GM18502 (cell line): ENCODE measurements at regions not wholly inside any gene's neighbourhood (a gene's known extent, or its start where the extent isn't known, plus 50 kb on each side); places are given as distances from the start of the nearest gene placed in this dataset.

Experiments
- ATAC-seq: cut with Tn5 transposase; IDR thresholded peaks from one replicate; pipeline ENCODE4 v1.9.1; 2021; ENCODE audit warnings: mild to moderate bottlenecking; ENCODE audit not compliant: unreplicated experiment, poor library complexity

- ATAC-seq = no peak
These were observed 62.7 kb downstream of the NPTX2 start for GRCh38 chr7:98679741-98680140.

DNA sequence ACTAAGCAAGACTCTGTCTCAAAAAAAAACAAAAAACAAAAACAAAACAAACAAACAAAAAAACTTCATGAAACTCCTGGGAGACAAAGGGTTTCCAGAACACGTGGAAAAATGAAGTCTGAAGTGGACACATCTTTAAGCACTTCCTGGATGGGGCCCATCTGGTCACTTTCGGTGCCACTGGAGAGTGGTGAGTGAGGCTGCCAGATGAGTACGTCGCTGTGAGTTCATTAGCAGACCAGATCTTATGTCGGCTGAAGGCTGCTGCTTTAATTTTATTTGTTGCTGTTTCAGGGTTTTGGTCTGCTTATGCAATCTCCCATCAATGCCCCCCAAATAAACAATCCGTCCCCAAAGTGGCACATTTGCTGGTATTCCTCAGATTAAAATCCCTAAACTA, 64.4 kb downstream of the NPTX2 start:
- no peak for ATAC-seq

GRCh38 chr7:98681951-98682350, 64.9 kb downstream of the NPTX2 start:
- ATAC-seq = no peak

DNA sequence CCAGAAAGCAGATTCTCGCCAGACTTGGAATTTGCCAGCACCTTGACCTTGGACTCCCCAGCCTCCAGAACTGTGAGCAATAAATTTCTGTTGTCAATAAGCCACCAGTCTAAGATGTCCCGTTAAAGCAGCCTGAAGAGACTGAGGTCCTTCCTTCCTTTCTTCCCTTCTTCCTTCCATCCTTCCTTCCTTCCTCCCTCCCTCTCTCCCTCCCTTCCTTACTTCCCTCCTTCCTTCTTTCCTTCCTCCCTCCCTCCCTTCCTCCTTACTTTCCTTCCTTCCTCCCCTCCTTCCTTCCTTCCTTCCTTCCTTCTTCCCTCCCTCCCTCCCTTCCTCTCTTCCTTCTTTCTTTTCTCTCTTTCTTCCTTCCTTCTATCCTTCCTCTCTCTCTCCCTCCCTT, 66.4 kb downstream of the NPTX2 start:
- no peak for ATAC-seq

- ATAC-seq = no peak
These were observed 68.5 kb downstream of the NPTX2 start for GRCh38 chr7:98685541-98685940.

DNA sequence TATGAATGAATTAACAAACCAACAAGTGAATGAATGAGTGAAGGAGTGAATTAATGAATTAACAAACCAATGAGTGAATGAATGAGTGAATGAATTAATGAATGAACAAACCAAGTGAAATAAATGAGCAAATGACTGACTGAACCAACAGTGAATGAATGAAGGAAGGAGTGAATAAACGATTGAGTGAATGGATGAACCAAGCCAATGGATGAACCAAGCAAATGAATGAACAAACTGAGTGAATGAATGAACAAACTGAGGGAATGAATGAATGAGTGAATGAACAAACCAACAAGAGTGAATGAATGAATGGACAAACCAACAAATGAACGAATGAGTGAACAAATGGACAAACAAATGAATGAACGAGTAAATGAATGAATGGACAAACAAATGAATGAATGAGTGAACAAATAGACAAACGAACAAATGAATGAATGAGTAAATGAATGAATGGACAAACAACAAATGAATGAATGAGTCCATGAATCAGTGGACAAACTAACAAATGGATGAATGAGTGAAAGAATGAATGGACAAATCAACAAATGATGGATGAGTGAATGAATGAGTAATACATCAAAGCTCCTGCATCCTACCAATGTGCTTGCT, 69.5 kb downstream of the NPTX2 start:
- no peak for ATAC-seq

DNA sequence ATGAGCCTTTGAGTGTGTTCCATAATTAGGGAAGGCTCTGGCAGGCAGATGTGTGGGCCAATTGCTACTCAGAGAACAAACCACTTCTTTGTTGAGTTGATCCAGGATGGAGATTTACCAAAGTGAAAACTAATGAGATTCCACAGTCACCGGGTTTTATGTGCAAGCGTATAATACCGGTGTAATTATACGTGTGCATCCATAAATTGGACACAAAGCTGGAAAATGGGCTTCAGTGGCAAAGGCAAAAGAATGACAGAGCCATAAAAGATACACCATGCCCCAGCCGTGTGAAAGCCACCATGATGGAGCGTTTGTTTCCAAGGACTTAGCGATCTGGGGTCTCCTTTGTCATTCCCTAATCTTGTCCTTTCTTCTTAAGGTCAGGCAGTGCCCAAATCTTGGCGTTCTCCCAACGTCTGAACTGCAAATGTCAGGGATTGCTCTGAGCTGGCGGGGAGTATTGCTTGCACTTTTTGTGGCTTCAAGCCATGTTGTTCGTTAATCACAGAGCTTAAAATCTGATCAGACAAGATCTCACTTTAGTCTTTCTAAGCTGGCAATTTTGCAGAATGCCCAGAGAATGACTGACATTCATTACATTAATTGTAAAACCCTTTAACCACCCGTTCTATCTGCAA, 70.1 kb downstream of the NPTX2 start:
- ATAC-seq = no peak

GRCh38 chr7:98691619-98692018, 74.5 kb downstream of the NPTX2 start:
- no peak for ATAC-seq

DNA sequence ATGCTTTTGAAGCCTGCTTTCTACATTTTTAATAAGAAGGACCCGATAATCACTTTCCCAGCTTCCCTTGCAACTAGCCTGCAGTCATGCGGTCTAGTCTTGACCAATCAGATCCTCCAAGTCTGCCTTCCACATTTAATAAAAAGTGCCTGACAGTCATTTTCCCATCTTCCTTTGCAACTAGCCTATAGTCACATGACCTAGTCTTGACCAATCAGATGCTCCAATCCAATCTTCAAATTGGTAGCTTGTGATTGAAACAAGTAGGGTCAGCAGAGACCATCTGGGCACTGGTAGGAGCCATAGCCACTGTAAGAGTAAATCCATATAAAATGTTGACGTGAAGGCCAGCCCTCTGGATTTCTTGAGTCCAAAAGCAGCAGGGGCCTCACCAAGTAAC, 80.0 kb downstream of the NPTX2 start:
- ATAC-seq = no peak

DNA sequence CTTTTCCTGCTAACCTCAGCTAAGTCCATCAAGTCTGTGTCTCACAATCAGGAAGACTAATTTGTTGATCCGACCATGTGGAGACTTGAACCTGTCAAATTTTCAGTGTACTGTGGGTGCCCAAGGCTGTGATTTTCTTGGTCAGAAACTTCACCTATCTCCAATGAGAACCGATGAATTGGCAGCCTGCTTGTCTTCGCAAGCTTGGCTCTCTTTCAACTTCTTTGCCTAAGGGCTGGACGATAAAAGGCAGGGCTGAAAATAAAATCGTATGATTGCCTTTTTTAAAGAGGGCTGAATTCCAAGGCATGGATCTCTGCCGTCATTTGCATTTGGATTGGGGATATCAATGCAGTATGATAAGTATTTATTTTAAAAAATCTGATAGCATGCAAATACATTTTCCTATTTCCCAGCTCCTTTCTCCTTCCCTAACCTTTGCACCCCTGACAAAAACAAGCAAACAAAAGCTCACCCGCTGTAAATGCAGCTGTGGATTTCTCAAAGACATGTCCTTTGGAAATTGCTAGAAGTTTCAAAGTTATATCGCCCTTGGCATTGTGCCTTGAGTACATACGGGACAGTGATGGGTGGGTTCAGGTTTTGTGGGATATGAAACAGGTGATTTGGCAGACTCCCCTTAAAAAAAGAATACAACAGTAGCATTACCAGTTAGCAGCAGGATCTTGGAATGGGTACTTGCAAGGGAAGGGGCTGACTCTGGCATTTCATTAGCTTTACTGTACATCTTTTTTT, 80.6 kb downstream of the NPTX2 start:
- ATAC-seq = no peak

GRCh38 chr7:98698976-98699375, 81.9 kb downstream of the NPTX2 start:
- ATAC-seq = no peak

DNA sequence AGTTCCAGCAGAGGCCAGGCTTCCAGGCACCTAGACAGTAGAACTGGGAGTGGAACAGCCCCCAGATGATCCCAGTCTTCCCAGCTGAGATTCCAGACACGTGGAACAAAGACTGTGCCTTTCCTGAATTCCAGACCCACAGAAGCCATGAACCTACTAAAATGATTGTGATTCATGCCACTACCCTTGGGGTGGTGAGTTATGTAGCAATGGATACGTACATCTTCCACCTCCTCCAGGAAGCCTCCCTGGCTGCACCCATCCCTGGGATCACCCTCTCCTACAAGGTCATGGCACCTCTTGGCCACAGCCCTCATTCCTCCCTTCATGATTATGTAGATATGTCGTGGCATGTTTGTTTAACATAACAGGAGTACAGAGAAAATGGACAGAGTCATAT, 83.4 kb downstream of the NPTX2 start:
- no peak for ATAC-seq

DNA sequence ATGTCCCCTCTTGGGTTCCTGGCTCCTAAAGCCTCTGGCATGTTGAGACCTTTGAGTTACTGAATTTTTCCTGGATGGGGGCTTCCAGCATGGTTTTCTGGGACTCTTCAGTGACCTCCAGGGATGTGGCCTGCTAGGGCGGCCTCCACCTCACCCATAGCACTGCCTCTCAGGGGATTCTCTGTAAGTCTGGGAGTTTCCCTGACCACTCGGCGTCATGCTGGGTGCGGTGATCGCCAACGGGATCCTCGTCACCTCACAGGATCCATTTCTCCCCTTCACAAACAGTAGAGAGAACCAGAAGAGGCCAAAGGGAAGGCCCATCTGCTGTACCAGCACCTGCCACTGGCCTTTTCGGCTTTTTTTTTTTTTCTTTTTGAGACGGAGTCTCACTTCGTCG, 84.3 kb downstream of the NPTX2 start:
- no peak for ATAC-seq

DNA sequence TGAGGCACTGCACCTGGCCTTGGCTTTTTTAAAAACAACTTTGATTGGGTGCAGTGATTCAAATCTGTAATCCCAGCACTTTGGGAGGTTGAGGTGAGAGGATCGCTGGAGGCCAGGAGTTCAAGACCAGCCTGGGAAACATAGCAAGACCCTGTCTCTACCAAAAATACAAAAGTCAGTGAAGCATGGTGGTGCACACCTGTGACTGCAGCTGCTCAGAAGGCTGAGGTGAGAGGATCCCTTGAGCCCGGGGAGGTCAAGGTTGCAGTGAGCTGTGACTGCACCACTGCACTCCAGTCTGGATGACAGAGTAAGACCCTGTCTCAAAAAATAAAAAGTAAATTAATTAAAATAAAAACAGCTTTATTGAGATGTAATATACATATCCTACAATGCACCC, 84.9 kb downstream of the NPTX2 start:
- ATAC-seq = no peak

- no peak for ATAC-seq
These were observed 86.8 kb downstream of the NPTX2 start for GRCh38 chr7:98703916-98704315.

DNA sequence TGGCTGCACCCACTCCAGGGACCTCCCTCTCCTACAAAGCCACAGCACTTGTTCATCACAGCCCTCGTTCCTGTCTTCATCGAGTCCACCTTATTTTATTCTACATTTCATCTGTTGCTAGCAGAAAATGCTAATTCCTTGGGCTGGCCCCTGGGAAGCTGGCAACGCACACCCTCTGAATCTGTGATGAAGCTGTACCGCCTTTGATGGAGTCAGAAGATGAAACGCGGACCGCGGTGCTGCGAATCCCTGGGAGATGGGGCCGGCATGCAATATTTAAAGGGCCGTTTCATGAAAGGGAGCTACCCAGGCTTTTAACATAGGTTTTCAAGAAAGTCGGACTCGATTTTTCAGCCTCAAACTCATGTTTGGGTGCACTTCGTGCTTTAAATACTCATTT, 88.5 kb downstream of the NPTX2 start:
- no peak for ATAC-seq

GRCh38 chr7:98707076-98707475, 90.0 kb downstream of the NPTX2 start:
- ATAC-seq = no peak

- ATAC-seq = no peak
These were observed 94.9 kb downstream of the NPTX2 start for GRCh38 chr7:98711945-98712344.

DNA sequence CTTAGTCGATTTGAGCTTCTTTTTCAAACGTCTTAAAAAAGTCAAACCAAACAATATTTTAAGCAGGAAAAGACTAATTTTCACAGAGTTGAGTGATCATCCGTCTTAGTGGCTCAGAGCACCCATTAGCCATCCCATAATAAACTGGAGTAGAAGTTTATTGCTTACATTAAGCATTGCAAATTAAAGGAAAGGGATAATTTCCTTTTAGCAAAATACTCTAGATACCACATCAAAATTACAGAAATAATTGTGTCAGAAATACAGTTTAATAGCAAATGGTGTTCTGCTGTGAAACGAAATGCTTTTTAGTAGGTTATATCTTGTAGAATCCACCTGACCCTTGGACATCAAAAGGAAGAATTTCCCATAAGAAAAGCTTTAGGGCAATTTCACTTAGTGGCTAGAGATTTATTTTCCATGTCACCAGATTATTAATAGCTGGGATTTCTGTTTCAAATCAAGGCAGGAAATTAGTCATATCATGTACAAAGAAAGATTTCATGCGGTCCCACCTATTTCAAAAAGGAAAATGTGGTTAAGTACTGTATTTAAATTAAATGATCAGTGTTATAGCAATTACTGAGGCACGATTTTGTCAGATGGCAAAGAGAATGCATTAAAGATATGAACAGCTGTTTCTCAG, 96.2 kb downstream of the NPTX2 start:
- ATAC-seq = no peak

- ATAC-seq = no peak
These were observed 102.3 kb downstream of the NPTX2 start for GRCh38 chr7:98719396-98719795.

- ATAC-seq = no peak
These were observed 105.3 kb downstream of the NPTX2 start for GRCh38 chr7:98722402-98722801.
